ENCODE measurements at regions not wholly inside any gene's neighbourhood (a gene's known extent, or its start where the extent isn't known, plus 50 kb on each side); places are given as distances from the start of the nearest gene placed in this dataset.
A peak's percentile ranks its signal among the peaks of the same experiment; 100 is the strongest.

DNA sequence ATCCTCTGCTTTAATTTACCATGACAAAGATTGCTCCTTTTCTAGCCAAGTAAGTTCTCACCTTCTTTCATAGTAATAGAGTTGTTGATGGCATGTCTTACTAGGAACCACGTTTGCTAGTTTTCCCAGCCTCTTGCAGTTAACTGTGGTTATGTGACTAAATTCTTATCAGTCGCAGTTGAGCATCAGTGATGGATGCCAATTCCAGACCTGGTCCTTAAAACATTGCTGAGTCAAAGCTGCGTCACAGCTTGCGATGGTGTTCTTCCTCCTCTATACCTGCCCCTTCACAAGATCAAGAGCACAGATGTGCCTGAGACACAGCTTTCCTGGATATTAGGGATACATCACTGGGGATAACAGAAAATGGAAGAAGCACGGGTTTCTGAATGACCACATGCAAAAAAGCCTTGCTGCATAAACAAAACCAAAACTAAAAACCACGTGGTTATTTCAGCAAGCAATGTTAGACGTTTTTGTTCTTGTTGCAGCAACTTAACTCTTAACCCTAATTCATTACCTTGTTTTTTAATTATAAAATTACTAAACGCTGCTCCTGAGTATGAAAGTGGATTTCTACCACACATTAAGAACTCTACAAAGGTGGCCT lies 97.6 kb upstream of the DACH1 start:
- Histone ChIP-seq H3K4me3 (peak overlapping the region in 1 of 12 donors; percentile 32), H3K9me3 (no peaks in the 10 kb centered on the region), H3K4me1 (no peaks in the 10 kb centered on the region), H3K36me3 (no peaks in the 10 kb centered on the region), H3K27ac (no peak overlapping the region), H3K27me3 (no peaks in the 10 kb centered on the region)
- WGBS, 4 donors = 65 to 71% (median 69%) methylated on average over 8 of the region's 8 CpGs
- DNase-seq (no peak), ATAC-seq (no peak)
- TF ChIP-seq, protein P1, sequence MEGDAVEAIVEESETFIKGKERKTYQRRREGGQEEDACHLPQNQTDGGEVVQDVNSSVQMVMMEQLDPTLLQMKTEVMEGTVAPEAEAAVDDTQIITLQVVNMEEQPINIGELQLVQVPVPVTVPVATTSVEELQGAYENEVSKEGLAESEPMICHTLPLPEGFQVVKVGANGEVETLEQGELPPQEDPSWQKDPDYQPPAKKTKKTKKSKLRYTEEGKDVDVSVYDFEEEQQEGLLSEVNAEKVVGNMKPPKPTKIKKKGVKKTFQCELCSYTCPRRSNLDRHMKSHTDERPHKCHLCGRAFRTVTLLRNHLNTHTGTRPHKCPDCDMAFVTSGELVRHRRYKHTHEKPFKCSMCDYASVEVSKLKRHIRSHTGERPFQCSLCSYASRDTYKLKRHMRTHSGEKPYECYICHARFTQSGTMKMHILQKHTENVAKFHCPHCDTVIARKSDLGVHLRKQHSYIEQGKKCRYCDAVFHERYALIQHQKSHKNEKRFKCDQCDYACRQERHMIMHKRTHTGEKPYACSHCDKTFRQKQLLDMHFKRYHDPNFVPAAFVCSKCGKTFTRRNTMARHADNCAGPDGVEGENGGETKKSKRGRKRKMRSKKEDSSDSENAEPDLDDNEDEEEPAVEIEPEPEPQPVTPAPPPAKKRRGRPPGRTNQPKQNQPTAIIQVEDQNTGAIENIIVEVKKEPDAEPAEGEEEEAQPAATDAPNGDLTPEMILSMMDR (IDR thresholded peaks at IDR 0.05) = no peak
- TF ChIP-seq POLR2A (IDR thresholded peaks at IDR 0.05) = no peak
- intact Hi-C loops (cut with DNase I) = no loop called here

GRCh38 chr13:71962735-71963134 lies 95.7 kb upstream of the DACH1 start:
- no peaks in the 10 kb centered on the region for H3K36me3 ChIP-seq
- no peak overlapping the region for H3K27ac ChIP-seq
- 84 to 87% (median 85%) methylated on average over 3 of the region's 3 CpGs for WGBS, 4 donors
- no peak for ATAC-seq
- TF ChIP-seq, protein P1 (IDR thresholded peaks at IDR 0.05) = no peak
- TF ChIP-seq POLR2A (IDR thresholded peaks at IDR 0.05) = no peak
- intact Hi-C loops (cut with DNase I) = no loop called here
- no peak overlapping the region for H3K4me3 ChIP-seq
- no peaks in the 10 kb centered on the region for H3K27me3 ChIP-seq
- H3K4me1 ChIP-seq = no peaks in the 10 kb centered on the region
- DNase-seq = no peak
- no peaks in the 10 kb centered on the region for H3K9me3 ChIP-seq

DNA sequence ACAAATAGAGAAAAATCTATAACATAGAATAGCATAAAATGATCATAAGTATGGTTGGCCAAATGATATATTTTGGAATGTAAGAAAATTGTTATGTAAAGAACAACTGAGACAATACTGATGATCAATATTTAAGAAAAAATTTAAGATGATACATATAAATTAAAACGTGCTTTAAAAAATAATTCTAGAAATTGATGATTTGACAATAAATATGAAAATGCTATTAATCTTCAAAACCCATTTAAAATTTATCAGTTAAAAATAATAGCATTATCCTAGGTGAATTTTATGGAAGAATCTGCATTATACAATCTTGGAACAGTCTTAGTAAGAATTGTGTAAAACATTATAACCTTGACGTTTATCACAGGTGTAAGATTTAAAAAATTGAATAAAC lies 95.1 kb upstream of the DACH1 start:
- intact Hi-C loops (cut with DNase I) = no loop called here
- ATAC-seq = no peak

DNA sequence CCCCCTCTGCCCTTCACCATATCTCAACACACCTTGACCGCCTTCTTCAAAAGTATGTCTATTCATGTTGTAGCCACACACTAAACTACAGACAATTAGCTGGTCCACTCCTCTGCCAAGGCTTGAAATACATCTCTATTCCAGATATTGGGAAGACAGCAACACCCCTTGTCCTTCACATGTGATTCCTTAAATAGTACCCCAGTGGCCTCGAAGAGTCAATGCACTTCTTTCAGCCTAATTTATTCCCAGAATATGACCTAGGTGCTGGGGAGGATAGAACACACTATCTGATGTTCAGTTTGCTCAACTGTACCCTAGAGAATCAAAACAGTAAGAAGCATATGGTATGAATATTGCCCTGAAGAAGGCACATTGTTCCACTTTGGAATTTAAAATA lies 82.4 kb upstream of the DACH1 start:
- ATAC-seq (no peak), DNase-seq (no peak)
- Histone ChIP-seq H3K4me1 (no peaks in the 10 kb centered on the region), H3K36me3 (no peaks in the 10 kb centered on the region), H3K4me3 (no peak overlapping the region), H3K9me3 (peaks cover 0 to 6% (median 0%) of the 10 kb centered on the region in 12 donors), H3K27me3 (no peaks in the 10 kb centered on the region), H3K27ac (no peak overlapping the region)
- TF ChIP-seq, protein P1 (IDR thresholded peaks at IDR 0.05) = no peak
- TF ChIP-seq POLR2A (IDR thresholded peaks at IDR 0.05) = no peak
- 75 to 80% (median 75%) methylated on average over 2 of the region's 2 CpGs for WGBS, 4 donors
- intact Hi-C loops (cut with DNase I) = no loop called here

More for the DNA sequence above, 95.1 kb upstream of the DACH1 start:
- no peak overlapping the region for H3K4me3 ChIP-seq
- no peaks in the 10 kb centered on the region for H3K9me3 ChIP-seq
- no peaks in the 10 kb centered on the region for H3K36me3 ChIP-seq
- no peak for DNase-seq
- H3K4me1 ChIP-seq = no peaks in the 10 kb centered on the region
- H3K27me3 ChIP-seq = no peaks in the 10 kb centered on the region
- 80 to 88% (median 84%) methylated on average over 2 of the region's 2 CpGs for WGBS, 4 donors
- no peak for TF ChIP-seq POLR2A (IDR thresholded peaks at IDR 0.05)
- TF ChIP-seq, protein P1 (IDR thresholded peaks at IDR 0.05) = no peak
- H3K27ac ChIP-seq = no peak overlapping the region

Measured in heart left ventricle (tissue), 16 donors.